ENCODE measurements at regions not wholly inside any gene's neighbourhood (a gene's known extent, or its start where the extent isn't known, plus 50 kb on each side); places are given as distances from the start of the nearest gene placed in this dataset.

DNA sequence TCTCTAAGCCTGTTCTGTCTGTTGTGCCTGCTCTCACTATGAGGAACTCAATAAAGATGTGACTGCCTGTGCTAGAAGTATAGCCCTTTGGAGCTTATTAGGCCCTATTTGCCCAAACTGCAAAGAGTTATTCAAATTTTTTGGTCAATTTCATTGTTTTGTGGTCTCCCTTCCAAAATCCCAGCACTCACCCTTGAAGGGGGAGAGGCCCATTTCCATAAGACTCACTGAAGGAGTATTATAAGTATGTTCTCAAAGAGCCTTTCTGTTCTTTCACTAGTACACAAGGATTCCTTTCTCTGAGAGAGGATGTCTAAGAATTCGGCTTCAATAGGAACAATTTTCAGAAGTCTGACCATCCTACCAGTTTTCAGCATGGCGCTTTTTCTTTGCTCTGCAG is 641.9 kb upstream of the REG3G start:
- Mint-ChIP-seq H3K4me1 (ENCODE audit: low read depth, unreplicated experiment) (no peaks in the 10 kb centered on the region), H3K27me3 (ENCODE audit: unreplicated experiment) (no peaks in the 10 kb centered on the region), H3K9me3 (ENCODE audit: unreplicated experiment) (no peaks in the 10 kb centered on the region), H3K27ac (ENCODE audit: unreplicated experiment) (no peak overlapping the region), H3K36me3 (ENCODE audit: unreplicated experiment) (no peaks in the 10 kb centered on the region), H3K4me3 (ENCODE audit: unreplicated experiment) (no peak overlapping the region)
- TF ChIP-seq, protein P1, sequence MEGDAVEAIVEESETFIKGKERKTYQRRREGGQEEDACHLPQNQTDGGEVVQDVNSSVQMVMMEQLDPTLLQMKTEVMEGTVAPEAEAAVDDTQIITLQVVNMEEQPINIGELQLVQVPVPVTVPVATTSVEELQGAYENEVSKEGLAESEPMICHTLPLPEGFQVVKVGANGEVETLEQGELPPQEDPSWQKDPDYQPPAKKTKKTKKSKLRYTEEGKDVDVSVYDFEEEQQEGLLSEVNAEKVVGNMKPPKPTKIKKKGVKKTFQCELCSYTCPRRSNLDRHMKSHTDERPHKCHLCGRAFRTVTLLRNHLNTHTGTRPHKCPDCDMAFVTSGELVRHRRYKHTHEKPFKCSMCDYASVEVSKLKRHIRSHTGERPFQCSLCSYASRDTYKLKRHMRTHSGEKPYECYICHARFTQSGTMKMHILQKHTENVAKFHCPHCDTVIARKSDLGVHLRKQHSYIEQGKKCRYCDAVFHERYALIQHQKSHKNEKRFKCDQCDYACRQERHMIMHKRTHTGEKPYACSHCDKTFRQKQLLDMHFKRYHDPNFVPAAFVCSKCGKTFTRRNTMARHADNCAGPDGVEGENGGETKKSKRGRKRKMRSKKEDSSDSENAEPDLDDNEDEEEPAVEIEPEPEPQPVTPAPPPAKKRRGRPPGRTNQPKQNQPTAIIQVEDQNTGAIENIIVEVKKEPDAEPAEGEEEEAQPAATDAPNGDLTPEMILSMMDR (IDR thresholded peaks at IDR 0.05; ENCODE audit: partially characterized antibody, unreplicated experiment) = no peak
- DNase-seq = no peak

DNA sequence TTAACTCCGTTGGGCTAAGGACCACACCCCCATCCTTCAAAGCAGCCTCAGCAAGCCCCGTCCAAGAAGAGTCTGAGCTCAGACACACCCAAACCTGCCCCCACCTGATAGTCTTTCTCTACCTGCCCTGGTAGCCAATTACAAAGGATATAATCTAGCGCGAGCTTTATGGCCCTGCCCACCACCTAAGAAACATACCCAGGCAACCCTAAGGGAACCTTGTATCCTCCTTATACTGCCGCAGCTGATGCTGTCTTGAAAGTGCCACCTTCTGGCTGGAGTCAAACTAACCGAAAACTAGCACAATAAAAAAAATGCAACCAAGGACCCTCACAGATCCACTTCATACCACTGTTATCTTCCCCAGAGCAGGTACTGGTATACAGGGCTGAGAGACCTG is 628.3 kb upstream of the REG3G start:
- no peak overlapping the region for H3K4me3 Mint-ChIP-seq (ENCODE audit: unreplicated experiment)

DNA sequence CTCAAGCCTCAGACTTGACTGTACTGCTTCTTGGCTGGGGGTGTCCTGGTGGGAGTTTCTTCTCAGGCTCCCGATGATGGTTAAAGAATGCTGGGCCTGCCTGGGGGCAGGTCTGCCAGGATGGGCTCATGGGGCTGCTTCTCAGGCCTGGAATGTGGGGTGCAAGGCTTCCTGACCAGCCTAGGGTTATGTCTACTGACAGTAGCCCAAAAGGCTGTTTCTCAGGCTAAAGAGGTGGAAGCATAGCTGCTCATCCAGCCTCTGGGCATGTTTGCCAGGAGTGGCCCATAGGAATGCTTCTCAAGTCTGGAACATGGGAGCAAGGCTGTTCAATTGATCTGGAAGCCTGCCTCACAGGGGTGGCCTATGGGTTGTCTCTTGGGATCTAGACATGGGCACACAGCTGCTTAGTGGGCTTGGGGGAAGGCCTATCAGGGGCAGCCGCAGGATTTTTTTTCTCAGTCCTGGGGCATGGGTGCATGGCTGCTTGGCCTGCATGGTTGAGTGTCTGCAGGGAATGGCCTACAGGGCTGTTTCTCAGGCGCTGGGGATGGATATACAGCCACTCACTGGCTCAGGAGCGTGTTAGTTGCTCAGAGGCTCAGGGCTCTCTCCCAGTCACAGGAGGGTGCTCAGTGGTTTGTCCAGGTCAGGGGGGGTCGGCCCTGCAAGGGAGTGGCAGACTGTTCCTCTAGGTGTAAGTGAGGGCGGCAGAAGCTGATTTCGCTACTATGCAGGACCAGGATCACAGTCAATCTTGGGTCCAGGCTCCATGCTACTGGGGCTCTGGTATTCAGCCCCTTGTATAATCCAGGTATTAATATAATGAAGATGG is 617.3 kb upstream of the REG3G start:
- Mint-ChIP-seq H3K27me3 (ENCODE audit: unreplicated experiment) (no peaks in the 10 kb centered on the region), H3K27ac (ENCODE audit: unreplicated experiment) (no peak overlapping the region), H3K9me3 (ENCODE audit: unreplicated experiment) (no peaks in the 10 kb centered on the region), H3K4me1 (ENCODE audit: low read depth, unreplicated experiment) (no peaks in the 10 kb centered on the region), H3K4me3 (ENCODE audit: unreplicated experiment) (no peak overlapping the region), H3K36me3 (ENCODE audit: unreplicated experiment) (no peaks in the 10 kb centered on the region)
- no peak for DNase-seq
- TF ChIP-seq, protein P1 (IDR thresholded peaks at IDR 0.05; ENCODE audit: partially characterized antibody, unreplicated experiment) = no peak

More for the DNA sequence above, 628.3 kb upstream of the REG3G start:
- Mint-ChIP-seq H3K27me3 (ENCODE audit: unreplicated experiment) (peaks cover 4% of the 10 kb centered on the region), H3K9me3 (ENCODE audit: unreplicated experiment) (no peaks in the 10 kb centered on the region), H3K27ac (ENCODE audit: unreplicated experiment) (no peak overlapping the region), H3K36me3 (ENCODE audit: unreplicated experiment) (no peaks in the 10 kb centered on the region), H3K4me1 (ENCODE audit: low read depth, unreplicated experiment) (no peaks in the 10 kb centered on the region)
- TF ChIP-seq, protein P1 (IDR thresholded peaks at IDR 0.05; ENCODE audit: partially characterized antibody, unreplicated experiment) = no peak
- no peak for DNase-seq

DNA sequence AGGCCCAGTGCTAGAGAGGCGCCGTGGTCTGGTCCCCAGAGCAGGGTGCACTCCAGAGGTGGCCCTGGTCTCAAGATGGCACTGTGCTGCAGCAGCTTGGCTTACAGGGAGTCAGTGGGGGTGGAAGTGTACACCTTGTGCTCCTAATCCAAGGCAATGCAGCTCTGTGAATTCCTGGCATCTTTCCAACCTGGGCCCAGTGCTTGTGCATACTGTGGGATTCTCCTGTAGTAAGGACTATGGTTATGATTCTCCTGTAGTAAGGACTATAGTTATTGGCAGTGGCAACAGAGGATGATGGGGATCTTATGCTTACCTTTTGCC is 616.7 kb upstream of the REG3G start:
- Mint-ChIP-seq H3K9me3 (ENCODE audit: unreplicated experiment) (no peaks in the 10 kb centered on the region), H3K27ac (ENCODE audit: unreplicated experiment) (no peak overlapping the region), H3K4me3 (ENCODE audit: unreplicated experiment) (no peak overlapping the region), H3K4me1 (ENCODE audit: low read depth, unreplicated experiment) (no peaks in the 10 kb centered on the region), H3K27me3 (ENCODE audit: unreplicated experiment) (no peaks in the 10 kb centered on the region), H3K36me3 (ENCODE audit: unreplicated experiment) (no peaks in the 10 kb centered on the region)
- TF ChIP-seq, protein P1 (IDR thresholded peaks at IDR 0.05; ENCODE audit: partially characterized antibody, unreplicated experiment) = no peak
- no peak for DNase-seq

DNA sequence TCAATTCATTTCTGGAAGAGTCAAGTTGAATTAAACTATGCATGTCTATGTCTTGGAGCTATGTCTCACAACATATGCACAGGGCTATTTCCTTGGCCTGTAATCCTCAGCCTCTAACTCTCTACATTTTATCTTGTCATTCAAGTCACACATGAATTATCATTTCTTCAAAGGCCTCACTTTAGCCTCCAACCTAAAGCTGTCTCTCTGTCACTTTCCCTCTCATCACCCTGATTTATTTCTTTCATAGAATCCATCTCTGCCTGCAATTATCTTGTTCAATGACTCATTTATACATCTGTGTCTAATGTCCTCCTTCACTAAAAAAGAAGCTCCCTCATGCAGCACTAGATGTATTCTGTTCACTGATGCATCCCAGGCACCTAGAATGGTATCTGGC is 614.2 kb upstream of the REG3G start:
- no peaks in the 10 kb centered on the region for H3K9me3 Mint-ChIP-seq (ENCODE audit: unreplicated experiment)
- H3K27me3 Mint-ChIP-seq (ENCODE audit: unreplicated experiment) = no peaks in the 10 kb centered on the region
- H3K4me1 Mint-ChIP-seq (ENCODE audit: low read depth, unreplicated experiment) = no peaks in the 10 kb centered on the region
- TF ChIP-seq, protein P1 (IDR thresholded peaks at IDR 0.05; ENCODE audit: partially characterized antibody, unreplicated experiment) = no peak
- no peak overlapping the region for H3K4me3 Mint-ChIP-seq (ENCODE audit: unreplicated experiment)
- H3K27ac Mint-ChIP-seq (ENCODE audit: unreplicated experiment) = no peak overlapping the region
- no peak for DNase-seq
- H3K36me3 Mint-ChIP-seq (ENCODE audit: unreplicated experiment) = no peaks in the 10 kb centered on the region
